HG03045 (cell line): ENCODE measurements at regions not wholly inside any gene's neighbourhood (a gene's known extent, or its start where the extent isn't known, plus 50 kb on each side); places are given as distances from the start of the nearest gene placed in this dataset.

Experiments
- ATAC-seq: cut with Tn5 transposase; IDR thresholded peaks from one replicate; pipeline ENCODE4 v1.9.1; 2021; ENCODE audit warnings: mild to moderate bottlenecking, moderate library complexity; ENCODE audit not compliant: unreplicated experiment

DNA sequence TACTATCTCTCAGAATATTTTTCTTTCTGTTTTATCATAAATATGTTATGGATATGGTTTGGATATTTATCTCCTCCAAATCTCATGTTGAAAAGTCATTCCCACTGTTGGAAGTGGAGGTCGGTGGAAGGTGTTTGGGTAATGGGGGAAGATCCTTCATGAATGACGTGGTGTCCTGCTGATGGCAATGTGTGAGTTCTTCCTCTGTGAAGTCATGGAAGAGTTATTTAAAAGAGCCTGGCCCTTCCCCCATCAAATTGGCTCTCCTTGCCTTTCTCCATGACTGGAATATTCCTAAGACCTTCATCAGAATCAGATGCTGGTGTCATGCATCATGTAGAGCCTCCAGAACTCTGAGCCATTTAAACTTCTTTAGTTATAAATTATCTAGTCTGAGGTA is 1291.6 kb downstream of the FSCB start:
- no peak for ATAC-seq

GRCh38 chr14:43207189-43207588 is 1299.9 kb downstream of the FSCB start:
- ATAC-seq = no peak

- no peak for ATAC-seq
These were observed 1302.3 kb downstream of the FSCB start for GRCh38 chr14:43204816-43205215.

- ATAC-seq = no peak
These were observed 1306.6 kb downstream of the FSCB start for GRCh38 chr14:43200519-43200918.

DNA sequence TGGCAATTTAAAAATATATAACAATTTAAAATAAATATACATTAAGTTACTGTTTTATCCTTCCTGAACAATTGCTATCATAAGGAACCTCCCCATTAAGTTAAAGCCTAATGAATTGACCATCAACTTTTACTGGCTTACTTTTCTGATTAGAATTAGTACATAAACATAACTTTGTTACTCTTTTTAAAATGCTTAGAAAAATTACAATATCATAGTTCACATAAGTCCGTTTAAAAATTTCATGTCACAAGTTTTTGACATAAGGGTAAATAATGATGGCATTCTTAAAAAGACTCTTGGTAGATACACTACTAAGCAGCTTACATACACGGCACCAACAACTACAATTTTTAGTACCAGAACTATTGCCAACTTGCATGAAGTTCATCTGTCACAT is 1308.6 kb downstream of the FSCB start:
- no peak for ATAC-seq

GRCh38 chr14:43184540-43184939 is 1322.5 kb downstream of the FSCB start:
- no peak for ATAC-seq

DNA sequence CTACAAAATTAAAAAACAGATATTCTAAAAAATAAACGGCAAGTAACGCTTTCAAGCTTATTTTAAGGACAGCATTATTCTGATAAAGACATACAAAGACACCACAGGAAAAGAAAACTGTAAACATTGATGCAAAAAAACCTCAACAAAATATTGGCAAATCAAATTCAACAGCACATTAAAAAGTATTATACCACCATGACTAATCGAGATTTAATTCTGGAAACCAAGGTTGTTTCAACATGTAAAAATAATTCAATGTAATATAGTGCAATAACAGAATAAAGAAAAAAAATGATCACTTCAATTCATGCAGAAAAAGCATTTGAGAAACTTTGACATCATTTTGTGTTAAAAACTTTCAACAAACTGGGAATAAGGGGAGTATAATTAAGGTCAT is 1323.2 kb downstream of the FSCB start:
- no peak for ATAC-seq

DNA sequence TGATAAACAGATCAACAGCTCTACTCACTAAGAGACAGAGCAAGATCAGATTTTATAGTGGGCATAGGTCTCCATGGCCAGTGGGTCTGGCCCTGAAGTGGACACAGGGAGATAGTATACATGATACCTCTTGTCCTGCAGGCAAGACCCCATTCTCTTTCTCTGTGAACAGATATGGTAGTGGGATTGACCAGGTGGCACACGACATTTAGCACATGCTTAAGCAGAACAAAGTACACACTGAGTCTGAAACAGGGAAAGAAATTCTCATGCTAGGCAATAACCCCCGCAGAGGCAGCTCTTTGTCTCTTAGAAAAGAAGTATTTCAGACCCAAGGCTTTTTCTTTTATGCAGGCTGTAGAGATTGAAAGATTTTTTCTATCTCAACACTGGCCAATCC is 1331.2 kb downstream of the FSCB start:
- ATAC-seq = no peak

DNA sequence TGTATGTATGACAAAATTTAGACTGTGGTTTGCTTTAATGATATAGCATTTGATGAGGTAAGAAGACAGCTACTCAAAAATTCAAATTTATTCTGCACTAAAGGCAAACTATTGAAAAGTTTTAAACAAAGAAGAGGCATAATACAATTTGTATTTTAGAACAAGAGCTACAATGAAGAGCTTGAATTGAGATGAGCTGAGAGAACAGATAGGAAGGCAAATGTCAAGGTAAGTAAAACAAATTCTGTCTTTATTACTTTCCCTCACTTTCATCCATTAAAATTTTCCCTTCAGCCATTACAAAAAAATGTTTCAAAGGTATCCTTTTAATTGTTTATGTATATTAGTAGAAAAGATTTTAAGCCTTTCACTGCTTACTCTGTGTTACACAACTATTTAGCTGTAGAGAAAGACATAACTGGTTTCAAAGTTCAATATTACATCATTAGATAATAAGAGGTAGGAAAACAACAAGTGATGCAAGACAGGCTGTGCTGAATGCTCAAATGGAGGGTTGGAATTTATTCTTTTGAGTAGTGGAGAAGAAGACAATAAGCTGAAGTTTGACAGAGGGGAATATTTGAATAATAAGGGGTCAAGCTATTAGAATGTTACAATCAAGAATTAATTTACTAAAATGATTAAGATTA is 1334.1 kb downstream of the FSCB start:
- ATAC-seq = no peak

DNA sequence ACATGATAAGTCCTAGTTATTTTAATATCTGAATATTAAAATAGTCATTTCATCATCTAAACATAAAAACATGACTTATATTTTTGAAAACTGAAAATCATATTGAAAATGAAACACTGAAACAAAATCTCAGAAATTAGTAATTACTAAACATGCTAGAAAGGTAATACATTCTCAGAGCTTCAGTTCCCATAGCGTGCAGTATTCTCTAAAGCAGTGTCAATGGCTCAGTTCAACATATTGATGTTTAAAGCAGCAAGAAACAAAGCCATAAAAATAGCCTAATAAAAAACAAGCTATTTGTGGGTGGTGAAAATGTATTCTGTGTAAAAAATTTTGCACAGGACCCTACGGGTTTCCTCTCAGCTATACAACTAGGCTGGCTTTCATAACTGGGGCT is 1337.4 kb downstream of the FSCB start:
- ATAC-seq = no peak

- ATAC-seq = no peak
These were observed 1338.6 kb downstream of the FSCB start for GRCh38 chr14:43168371-43168925.

DNA sequence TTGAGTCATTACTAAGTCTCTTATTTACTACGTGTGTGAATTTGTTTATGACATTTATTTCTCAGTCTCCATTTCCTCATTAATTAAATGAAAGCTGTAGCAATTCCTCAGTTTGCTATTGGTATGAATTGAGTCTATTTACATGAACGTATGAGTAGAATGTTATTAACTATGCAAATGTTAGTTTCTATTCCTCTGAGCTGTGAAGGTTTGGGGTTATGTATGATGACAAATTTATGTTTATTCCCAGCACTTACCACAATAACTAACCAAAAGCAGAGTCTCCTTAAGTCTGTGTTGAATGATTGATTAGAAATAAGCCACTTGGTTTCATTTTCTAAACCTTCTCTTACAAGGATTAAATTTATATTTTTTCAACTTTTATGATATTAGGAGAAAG is 1340.9 kb downstream of the FSCB start:
- no peak for ATAC-seq

- no peak for ATAC-seq
These were observed 1341.4 kb downstream of the FSCB start for GRCh38 chr14:43165651-43166050.

- ATAC-seq = no peak
These were observed 1345.6 kb downstream of the FSCB start for GRCh38 chr14:43161477-43161876.

DNA sequence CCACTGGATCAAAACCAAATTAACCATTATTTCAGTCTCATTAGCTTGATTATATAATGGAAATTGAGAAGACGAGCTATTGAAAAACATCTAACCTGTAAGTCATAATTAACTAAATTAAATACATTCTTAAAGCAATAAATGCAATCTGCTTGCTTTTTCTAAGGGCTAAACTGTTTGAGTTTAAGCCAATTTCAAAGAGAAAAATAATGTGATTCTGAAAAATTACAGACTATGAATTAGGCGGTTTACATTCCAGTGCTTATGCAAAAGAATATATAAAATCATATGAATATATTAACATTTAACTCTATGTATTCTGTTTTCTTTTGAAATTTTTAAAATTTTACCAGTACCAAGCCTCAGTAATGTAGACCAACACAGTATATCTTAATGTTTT is 1349.4 kb downstream of the FSCB start:
- no peak for ATAC-seq

DNA sequence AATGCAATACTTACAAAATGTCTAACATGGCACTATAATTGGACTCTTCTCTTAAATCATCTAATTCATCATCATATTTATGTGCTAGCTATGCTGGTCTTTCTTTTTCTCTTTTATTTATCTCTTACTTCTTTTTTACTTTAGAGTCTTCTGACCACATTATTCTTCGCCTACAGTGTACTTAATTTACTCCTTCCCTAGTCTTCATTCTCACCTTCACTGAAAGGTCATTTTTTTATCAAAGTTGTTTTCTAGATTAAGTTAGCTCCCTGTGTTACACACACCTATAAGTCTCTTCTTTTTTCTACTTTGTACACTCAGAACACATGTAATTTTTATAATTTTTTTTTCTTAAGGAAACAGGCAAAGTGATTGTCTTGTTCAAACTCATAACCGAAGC is 1351.2 kb downstream of the FSCB start:
- ATAC-seq = no peak

- no peak for ATAC-seq
These were observed 1351.8 kb downstream of the FSCB start for GRCh38 chr14:43155258-43155657.

DNA sequence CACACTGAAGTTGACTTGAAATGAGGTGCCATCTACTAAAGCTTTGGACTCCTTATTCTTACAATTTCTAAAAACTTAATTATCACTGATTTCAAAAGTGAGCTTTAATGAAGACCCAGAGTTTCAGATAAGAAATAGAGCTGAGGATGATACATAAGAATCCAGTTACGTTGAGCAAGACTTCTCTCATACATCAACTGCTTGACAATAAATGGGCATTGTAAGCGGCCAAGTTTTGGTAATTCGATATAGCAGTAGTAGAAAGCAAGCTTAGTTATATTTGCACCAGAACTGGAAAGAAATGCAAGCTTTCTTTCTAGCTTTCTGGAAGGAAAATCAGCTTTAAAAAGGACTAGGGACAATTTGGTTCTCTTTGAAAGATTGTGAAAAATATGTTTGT is 1359.6 kb downstream of the FSCB start:
- no peak for ATAC-seq

DNA sequence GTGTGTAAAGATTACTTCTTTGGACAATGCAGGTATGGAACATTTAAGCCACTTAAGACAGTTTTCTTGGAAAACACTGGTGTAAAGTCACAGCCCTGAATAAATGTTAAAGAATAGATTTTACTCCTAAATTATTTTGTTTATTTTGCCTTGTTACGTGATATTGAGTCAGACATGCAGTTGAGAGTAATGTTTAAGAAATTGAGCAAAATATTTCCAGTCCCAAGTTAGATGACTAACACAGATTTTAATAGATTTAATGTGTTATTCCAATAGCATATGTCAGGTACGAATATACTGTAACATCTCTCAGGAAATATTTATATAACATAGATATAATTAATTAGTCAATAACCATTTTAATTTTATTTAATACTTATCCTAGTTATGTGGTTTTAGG is 1361.7 kb downstream of the FSCB start:
- ATAC-seq = no peak

DNA sequence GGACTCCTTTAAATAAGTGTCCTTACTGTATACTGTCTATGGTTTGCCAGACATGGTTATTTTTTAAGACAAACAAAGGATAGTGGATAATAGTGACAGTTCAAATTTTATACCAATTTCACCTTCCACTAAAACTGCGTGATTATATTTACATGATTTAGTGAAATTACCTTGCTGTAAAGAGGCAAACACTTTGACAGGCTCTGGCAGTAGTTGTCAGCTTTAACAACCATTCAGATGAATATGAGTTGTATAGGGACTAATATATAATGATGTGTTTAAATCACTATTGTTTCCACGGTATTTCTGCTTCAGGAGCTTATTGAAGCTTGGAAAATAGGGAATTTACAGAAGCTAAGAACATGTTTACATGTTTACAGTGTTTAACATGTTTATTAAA is 1364.0 kb downstream of the FSCB start:
- ATAC-seq = no peak

DNA sequence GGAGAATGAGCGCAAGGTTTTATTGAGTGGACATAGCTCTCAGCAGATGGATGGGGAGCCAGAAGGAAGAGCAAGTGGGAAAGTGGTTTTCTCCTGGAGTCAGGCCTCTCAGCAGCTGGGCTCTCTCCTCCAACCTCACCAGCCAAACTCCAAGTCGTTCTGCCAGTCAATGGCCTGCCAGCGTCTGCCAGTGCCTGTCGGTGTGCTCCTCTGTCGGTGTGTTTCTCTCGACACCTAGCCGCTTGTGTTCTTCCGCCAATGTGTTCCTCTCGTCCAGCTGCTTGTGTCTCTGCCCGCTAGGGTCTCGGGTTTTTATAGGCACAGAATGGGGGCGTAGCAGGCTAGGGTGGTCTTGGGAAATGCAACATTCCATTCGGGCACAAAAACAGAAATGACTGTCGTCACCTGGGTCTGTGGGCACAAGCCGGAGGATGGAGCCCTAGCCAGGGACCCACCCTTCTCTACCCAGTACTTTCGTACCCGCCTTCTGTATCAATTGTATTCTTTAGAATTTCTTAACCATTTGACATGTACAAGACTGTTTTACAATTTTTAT is 1365.4 kb downstream of the FSCB start:
- ATAC-seq = no peak

GRCh38 chr14:43140453-43140852 is 1366.6 kb downstream of the FSCB start:
- ATAC-seq = no peak

DNA sequence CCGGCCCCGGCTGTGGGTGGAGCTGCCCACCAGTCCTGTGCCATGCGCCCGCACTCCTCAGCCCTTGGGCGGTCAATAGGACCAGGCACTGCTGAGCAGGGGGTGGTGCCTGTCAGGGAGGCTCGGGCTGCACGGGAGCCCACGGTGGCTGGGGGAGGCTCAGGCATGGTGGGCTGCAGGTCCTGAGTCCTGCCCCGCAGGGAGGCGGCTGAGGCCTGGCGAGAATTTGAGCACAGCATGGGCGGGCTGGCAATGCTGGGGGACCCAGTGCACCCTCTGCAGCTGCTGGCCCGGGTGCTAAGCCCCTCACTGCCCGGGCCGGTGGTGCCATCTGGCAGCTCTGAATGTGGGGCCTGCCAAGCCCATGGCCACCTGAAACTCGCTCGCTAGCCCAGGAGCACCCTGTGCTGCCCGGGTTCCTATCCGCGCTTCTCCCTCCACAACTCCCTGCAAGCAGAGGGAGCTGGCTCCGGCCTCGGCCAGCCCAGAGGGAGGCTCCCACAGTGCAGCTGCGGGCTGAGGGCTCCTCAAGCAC is 1371.1 kb downstream of the FSCB start:
- ATAC-seq = no peak
